ENCODE measurements at regions not wholly inside any gene's neighbourhood (a gene's known extent, or its start where the extent isn't known, plus 50 kb on each side); places are given as distances from the start of the nearest gene placed in this dataset.

DNA sequence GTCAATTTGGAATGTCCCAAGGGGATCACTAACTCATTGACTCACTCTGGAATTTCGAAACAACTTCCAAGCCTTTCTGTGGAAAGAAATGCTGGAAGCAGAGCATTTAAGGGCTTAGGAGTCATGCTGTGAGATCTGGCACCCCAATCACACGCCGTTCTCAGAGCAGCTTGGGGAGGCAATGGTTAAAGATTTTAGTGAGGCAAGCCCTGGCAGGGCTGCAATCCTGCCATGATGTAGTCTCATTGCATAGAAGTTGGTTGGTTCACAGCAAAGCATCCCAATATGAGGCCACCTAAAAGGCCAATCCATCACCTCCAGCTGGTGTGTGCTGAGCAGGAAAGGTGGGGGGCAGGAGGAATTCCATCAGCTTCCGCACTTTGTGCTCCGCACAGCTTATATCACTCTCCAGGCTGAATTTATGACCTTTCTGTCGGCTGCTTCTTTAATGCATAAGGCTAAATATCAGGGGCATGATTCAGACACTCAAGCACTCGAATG is 1043.9 kb upstream of the POU3F3 start:
- TF ChIP-seq GATA2 (IDR thresholded peaks at IDR 0.05; ENCODE audit: low read depth, low read length) = no peak
- TF ChIP-seq GATA3 (IDR thresholded peaks at IDR 0.05; ENCODE audit: low read depth, low read length) = no peak
